ENCODE measurements at regions not wholly inside any gene's neighbourhood (a gene's known extent, or its start where the extent isn't known, plus 50 kb on each side); places are given as distances from the start of the nearest gene placed in this dataset.
"Not testable (repeated sequence)": the region's sequence is repeated elsewhere in the genome, so short reads cannot be mapped to it uniquely, and the experiment has no call there.

- TF ChIP-seq CTCF (IDR thresholded peaks at IDR 0.05; ENCODE audit: insufficient read depth, low read length) = no peak
- no peak overlapping the region for H3K4me3 ChIP-seq (ENCODE audit: low read depth, low read length)
- no peak for DNase-seq (ENCODE audit: low read depth)
These were observed 362.6 kb downstream of the TMEM121 start for GRCh38 chr14:105888784-105889665.

DNA sequence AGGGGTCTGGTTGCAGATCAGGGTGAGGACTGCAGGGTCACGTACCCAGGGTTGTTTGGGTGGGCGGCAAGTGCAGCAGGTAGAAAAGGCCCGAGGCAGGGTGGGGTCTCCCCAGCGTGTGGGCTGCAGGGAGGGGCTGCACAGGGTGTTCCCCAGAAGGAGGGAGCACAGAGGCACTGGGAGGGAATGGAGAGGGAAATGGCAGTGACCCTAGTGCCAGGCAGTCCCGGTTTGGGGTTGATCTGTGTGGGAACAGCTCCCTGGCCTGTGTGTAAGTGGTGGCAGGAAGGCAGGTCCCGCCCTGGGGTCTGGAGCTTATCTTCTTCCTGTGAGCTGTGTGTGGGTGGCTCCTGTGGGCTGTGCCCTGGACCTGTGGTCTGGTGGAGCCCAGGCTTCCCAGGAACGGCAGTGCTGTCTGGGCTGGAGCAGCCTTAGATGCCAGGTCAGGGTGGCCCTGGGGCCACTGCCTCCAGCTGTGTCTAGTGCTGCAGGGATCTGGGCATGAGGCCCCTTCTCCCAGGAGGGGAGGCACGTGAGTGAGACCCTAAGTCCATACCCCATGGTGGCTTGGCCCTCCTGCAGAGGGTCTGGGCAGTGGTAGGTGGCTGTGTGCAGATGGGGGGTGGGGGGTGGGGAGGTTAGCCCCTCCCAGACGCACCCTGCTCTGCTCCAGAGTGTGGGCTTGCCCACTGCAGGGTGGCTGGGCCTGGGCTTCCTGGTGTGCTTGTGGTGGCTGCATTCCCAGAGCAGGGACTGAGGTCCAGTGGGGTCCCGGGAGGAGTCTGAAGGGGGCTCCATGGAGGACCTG is 363.5 kb downstream of the TMEM121 start:
- DNase-seq (ENCODE audit: low read depth) = no peak
- no peak for TF ChIP-seq CTCF (IDR thresholded peaks at IDR 0.05; ENCODE audit: insufficient read depth, low read length)
- no peak overlapping the region for H3K4me3 ChIP-seq (ENCODE audit: low read depth, low read length)

DNA sequence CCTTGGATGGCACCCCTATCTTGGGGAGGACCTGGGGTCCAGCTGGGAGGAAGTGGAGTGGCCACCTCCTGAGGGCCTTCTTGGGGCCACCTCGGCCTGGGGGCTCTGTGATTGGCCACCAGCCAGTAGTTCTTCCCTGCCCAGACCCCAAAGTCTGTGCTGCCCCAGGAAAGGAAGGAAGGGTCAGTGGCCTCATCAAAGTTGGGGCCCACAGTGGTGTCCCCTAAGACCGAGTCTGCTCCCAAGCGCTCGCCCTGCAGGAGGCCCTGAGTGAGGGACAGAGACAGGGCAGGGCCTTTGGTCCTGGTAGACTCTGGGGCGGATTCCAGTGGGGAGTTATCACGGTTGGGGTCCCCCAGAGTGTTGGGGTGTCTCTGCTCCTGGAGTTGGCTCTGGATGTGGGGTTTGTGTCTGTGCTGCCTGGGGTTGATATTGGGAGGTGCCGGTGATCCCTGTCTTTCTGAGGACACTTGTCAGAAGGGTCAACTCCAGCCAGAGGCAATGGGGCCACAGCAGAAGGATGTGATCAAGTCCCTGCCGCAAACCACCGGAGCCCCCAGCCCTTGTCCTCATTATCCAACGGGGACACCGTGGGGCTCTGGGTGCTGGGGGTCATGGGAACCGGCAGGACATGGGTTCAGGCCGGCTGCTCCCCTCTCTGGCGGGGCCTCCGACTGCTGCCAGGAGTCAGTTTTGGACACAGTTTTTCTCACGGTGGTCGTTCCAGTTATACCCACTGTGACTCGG is 364.3 kb downstream of the TMEM121 start:
- TF ChIP-seq CTCF (IDR thresholded peaks at IDR 0.05; ENCODE audit: insufficient read depth, low read length) = no peak
- H3K4me3 ChIP-seq (ENCODE audit: low read depth, low read length) = no peak overlapping the region
- no peak for DNase-seq (ENCODE audit: low read depth)

DNA sequence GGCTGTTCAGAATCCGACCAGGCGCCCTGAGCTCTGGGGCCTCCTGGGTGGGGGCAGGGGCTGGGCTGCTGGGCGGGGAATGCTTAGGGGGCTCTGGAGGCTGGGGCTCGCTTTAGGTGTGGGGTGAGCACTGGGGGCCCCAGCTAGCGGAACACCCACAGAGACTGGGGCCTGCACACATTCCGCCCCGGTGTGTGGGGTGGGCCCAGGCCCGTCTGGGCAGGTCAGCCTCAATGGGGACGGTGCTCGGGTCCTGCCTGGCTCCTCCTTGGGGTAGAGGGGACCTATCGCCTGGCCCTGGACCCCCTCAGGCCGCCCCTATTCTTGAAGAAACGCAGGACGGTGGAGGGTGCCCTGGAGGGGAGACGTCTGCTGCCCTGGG is 364.8 kb downstream of the TMEM121 start:
- DNase-seq (ENCODE audit: low read depth) = no peak
- no peak for TF ChIP-seq CTCF (IDR thresholded peaks at IDR 0.05; ENCODE audit: insufficient read depth, low read length)
- H3K4me3 ChIP-seq (ENCODE audit: low read depth, low read length) = no peak overlapping the region

DNA sequence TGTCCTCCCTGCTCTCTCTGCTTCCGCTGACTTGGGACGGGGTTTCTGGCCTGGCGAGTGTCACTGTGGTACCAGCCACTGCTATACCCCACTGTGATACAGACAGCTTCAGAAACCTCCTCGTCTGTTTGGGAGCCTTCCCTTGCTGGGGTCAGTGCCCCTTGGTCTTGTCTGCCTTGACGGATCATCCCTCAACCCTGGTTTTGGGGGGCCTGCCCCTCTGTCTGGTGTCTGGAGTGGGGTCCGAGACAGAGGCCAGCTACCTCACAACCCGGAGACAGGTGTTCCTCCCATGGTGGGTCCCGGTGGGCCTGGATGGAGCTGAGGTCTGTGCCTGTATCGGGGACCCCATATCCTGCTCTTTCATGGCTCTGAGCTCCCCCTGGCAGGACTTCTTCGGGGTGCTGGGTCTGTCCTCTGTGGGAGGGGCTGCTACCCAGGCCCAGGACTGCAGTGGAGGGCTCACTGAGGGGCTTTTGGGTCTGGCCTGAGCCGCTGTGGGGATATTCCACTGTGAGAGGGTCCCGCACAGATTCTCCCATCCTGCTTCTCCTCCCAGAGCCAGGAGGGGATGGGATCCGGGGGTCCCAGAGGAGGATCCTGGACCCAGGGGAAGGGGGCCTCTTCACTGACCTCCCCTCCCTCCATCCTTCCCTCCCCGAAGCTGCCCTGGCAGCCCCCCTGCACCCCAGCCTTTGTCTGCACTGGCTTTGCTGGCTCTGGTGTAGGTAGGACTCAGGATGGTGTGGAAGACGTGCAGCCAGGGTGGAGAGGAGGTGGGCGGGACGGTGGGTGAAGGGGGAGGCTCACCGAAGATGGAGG is 365.5 kb downstream of the TMEM121 start:
- no peak overlapping the region for H3K4me3 ChIP-seq (ENCODE audit: low read depth, low read length)
- no peak for DNase-seq (ENCODE audit: low read depth)
- no peak for TF ChIP-seq CTCF (IDR thresholded peaks at IDR 0.05; ENCODE audit: insufficient read depth, low read length)

DNA sequence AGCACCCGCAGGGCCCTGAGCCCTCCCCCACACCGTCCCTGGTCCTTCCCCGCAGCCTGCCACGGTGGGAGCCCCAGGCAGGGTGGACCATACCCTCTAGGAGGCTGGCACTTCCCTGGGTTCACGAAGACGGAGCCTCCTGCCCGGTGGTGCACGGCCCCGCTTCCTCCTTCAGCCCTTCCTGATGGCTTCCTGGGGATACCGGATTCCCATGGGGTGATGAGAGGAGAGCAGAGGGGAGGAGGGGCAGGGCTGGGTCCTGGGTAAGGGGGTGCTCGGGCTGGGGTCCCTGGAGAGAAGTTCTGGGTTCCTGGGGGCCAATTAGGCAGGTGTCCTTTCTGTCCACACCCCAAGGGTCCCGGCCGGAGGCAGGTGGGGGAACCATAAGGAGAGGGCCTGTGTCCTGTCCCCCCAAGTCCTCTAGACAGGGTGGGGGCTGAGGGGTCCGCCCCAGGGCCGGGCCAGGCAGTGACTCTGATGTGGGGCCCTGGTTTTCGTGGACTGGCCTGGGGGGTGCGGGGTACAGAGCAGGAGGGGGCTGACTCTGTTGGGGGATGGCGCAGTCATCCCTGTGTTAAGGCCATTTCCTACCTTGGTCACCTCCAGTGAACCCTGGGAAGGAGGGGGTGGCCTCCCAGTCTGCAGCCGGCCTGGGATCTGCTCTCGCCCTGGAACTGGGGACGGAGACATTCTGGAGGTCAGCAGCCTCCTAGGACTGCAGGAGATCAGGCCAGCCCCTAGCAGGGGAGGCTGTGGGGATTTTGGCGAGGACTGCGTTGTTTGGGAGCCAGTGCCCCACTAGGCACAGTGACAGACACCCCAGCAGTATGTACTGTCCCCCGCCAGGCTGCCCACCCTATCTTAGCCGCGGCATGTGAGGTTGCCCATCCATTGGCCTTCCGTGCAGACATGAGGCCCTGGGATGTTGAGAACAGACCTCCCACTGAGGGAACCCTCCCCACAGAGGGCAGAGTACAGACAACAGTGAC is 366.4 kb downstream of the TMEM121 start:
- not testable (repeated sequence) for H3K4me3 ChIP-seq (ENCODE audit: low read depth, low read length); DNase-seq (ENCODE audit: low read depth)

DNA sequence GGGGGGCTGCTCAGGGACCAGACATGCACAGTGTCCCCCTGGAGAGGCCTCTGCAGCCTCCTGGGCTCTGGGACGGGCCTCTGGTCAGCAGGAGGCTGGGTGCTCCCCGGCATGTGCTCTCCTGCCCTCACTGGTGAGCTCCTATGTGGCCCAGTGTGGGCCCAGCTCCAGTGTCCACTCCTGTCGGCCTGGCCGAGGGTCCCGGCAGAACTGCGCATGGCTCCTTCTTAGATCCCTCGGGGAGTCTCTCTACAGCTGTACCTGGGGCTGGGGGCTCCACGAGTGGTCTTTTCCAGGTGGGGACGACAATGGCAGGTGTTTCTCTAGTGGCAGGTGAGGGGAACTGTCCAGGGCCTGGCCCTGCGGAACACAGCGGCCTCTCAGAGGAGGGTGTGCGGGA is 367.3 kb downstream of the TMEM121 start:
- not testable (repeated sequence) for H3K4me3 ChIP-seq (ENCODE audit: low read depth, low read length); DNase-seq (ENCODE audit: low read depth)
